ENCODE measurements at regions not wholly inside any gene's neighbourhood (a gene's known extent, or its start where the extent isn't known, plus 50 kb on each side); places are given as distances from the start of the nearest gene placed in this dataset.
"Not testable (repeated sequence)": the region's sequence is repeated elsewhere in the genome, so short reads cannot be mapped to it uniquely, and the experiment has no call there.

GRCh38 chr2:111315188-111315917, 194.6 kb downstream of the BCL2L11 start:
- not testable (repeated sequence) for DNase-seq (ENCODE audit: extremely low read depth, low read depth)

DNA sequence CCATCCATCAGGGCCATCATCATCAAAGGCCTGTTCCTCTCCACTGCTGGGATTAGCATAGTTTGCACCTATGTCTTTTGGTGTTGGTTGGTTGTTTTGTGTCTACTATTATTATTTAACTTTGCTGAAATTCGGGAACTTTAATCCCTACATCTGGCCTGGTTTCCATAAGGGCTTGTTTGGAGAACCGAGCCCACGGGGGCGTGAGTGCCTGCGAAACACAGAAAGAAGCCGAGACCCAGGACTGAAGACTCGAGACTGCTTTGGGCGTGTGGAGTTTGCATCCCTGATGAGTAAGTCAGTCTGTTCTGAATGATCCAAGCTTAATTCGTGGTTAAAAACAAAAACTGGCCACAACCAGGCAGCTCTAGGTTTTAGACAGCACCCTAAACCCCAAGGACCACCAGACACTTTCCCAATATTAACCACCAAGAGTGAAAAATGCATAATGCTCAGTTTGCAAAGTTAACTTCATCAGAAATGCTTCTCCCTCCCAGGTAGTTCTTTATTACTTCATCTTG, 195.6 kb downstream of the BCL2L11 start:
- DNase-seq (ENCODE audit: extremely low read depth, low read depth) = not testable (repeated sequence)

- DNase-seq (ENCODE audit: extremely low read depth, low read depth) = not testable (repeated sequence)
Measured at GRCh38 chr2:111316881-111317549, 196.3 kb downstream of the BCL2L11 start.

DNA sequence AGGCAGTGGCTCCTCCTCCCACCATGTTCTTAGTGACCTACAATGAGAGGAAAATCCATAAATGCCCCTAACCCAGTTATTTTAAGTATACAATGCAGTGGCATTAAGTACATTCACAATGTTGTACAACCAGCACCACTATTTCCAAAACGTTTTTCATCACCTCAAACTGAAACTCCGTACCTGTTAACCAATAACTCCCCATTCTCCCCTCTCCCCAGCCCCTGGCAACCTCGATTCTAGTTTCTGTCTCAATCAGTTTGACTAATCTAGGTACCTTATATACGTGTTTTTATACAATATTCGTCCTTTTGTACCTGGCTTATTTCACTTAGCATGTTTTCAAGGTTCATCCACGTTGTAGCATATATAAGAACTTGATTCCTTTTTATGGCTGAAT, 198.8 kb downstream of the BCL2L11 start:
- DNase-seq (ENCODE audit: extremely low read depth, low read depth) = not testable (repeated sequence)

- not testable (repeated sequence) for DNase-seq (ENCODE audit: extremely low read depth, low read depth)
Measured at GRCh38 chr2:111320264-111320663, 199.6 kb downstream of the BCL2L11 start.

DNA sequence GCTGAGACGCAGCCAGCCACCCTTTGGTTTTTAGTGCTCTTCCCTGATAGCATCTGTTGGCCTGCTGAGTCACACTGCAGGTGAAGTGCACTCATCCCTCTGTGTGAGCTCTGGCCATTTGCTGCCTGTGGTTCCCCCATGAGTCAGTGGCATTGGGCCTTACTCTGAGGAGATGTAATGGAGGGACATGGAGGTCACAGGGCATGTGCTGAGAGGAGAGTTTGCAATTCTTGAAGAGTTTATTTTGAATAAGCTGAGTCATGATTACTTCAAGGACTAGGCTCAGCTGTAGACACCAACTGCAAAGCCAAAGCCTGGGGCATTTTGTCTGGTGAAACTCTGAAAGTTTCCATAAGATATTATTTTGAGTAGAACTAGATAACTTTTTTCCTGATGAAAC, 200.3 kb downstream of the BCL2L11 start:
- DNase-seq (ENCODE audit: extremely low read depth, low read depth) = peak; percentile 7

GRCh38 chr2:111323384-111323783, 202.7 kb downstream of the BCL2L11 start:
- DNase-seq (ENCODE audit: extremely low read depth, low read depth) = not testable (repeated sequence)

DNA sequence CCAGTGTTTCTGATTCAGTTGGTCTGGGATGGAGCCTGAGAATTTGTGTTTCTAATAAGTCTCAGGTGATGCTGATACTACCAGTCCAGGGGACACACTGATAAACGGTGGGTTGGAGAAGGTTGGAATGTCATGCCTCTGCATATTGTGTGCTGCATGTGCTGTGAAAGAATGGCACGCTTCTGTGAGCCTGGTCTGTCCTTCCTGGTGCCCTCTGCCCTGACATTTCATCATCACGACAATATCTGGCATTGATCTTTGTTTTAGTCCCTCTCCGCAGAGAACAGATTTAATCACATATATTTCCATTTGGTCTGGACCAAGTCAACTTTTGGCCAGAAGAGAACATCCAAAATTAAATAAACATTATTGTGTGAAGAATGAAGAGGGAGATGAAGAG, 207.0 kb downstream of the BCL2L11 start:
- not testable (repeated sequence) for DNase-seq (ENCODE audit: extremely low read depth, low read depth)

GRCh38 chr2:111329309-111329708, 208.6 kb downstream of the BCL2L11 start:
- DNase-seq (ENCODE audit: extremely low read depth, low read depth) = not testable (repeated sequence)

GRCh38 chr2:111331099-111331724, 210.5 kb downstream of the BCL2L11 start:
- not testable (repeated sequence) for DNase-seq (ENCODE audit: extremely low read depth, low read depth)

- DNase-seq (ENCODE audit: extremely low read depth, low read depth) = not testable (repeated sequence)
Measured at GRCh38 chr2:111335220-111335907, 214.7 kb downstream of the BCL2L11 start.

GRCh38 chr2:111338474-111338873, 217.8 kb downstream of the BCL2L11 start:
- DNase-seq (ENCODE audit: extremely low read depth, low read depth) = not testable (repeated sequence)

DNA sequence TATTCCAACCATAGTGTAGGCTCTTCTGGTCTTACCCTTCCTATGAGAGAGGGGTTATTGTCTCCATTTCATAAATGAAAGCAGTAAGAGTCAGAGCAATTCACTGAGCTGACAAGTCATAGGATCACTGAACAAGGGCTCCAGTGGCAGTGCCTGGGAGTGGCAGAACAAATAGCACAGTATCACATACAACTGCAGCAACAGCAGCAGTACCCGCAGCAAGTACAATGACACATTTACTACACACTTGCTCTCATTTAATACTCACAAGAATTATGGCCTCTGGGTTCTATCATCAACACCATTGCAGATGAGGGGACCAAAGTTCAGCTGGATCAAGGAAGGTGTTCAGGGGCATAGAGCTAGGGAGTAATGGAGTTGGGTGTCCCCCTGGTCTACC, 218.8 kb downstream of the BCL2L11 start:
- not testable (repeated sequence) for DNase-seq (ENCODE audit: extremely low read depth, low read depth)

- not testable (repeated sequence) for DNase-seq (ENCODE audit: extremely low read depth, low read depth)
Measured at GRCh38 chr2:111344590-111344989, 223.9 kb downstream of the BCL2L11 start.

DNA sequence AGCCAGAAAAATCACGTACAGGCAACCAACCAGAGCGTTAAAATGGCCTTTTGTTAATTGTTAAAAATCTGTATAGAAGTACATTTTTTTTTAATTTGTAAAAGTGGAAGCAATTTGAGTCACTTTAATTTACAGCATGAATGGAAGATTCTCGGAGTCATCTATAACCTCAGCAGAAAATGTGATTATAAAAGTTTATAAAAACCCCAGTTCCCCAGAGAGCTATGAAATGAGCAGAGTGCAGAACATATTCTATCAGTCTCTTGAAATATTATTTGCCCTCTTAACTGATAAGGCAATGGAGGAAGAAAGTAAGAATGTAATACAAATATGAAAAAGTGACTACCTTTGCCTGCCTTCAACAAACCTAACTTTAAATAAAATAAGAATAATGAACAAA, 224.7 kb downstream of the BCL2L11 start:
- not testable (repeated sequence) for DNase-seq (ENCODE audit: extremely low read depth, low read depth)

DNA sequence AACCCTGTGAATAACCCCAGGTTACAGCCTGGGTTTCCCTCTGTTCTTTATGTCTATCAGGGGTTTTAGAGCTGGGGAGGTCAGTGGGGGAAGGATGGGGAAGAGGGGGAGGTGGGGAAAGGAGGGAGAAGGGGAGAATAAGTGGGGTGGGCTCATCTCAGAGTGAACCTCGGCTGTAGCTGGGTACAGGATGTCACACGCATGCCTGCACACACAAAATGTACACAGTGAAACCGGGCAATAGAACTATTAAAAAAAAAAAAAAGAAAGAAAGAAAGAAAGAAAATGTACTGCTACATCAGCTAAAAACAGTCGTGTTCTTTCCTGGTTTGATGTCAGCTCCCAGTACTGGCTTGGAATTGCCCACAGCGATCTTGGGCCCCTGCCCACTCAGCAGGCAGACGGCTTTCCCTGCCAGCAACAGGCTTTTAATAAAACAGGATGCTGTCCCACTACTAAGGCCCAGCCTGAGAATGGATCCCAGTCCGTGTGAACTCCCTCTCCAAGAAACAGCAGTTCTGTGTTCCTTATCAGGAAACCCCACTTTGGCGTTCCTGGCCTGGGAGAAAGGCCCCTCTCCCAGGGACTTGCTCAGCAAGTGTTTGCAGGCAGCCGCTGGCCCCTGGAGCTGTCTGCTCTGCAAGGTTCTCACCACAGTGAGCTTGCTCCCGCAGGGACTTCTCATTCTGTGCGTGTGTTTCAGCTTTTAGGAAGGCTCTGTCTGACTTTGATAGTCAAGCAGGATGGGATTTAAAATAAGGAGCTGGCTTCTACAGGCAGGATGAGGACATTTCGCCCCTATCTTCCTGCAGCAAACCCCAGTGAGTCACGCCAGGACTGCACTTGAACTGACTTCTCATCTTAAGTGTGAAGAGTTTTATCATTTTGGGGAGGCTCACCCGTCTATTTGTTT, 225.6 kb downstream of the BCL2L11 start:
- DNase-seq (ENCODE audit: extremely low read depth, low read depth) = not testable (repeated sequence)

- DNase-seq (ENCODE audit: extremely low read depth, low read depth) = not testable (repeated sequence)
Measured at GRCh38 chr2:111347695-111348094, 227.0 kb downstream of the BCL2L11 start.

GRCh38 chr2:111348316-111348715, 227.6 kb downstream of the BCL2L11 start:
- not testable (repeated sequence) for DNase-seq (ENCODE audit: extremely low read depth, low read depth)

DNA sequence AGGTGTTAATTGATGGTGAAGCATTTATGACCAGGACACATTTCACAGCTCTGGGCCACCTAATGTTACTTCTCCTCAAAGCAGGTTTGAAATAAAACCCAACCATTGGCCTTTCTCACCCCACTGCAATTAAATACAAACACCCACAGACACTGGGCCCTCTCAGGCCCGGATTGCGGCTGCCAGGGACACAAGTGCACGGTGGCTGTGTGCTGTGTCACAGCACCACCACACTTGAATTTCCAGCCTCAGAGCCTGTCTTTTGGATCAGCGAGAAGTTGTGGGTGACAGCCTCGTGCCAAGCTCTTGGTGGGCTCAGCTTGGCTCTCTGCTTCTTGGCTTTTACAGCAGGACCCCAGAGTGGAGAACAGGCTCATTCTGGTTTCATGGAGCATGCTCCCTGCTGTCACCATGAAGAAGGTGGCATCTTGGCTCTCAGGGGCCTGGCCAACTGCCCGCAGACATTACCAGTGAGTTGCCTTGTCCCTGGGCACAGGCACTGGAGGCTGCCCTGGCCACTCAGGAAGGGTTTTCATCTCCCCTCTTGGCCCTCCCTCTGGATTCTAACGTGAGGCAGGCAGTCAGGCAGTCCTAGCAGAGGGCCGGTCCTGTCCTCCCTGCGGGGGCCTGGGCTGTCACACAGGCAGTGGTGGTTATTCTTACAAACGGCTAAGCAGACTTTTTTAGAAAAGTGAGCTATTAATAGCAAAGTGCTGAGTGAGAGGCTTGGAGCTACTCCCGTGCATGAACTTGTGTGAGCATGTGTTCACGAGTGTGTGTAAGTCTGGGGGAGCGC, 234.5 kb downstream of the BCL2L11 start:
- not testable (repeated sequence) for DNase-seq (ENCODE audit: extremely low read depth, low read depth)
